Hematopoietic multipotent progenitor cell treated with erythropoietin and hydrocortisone succinate and interleukin-3 and kit ligand, for 6 days (in vitro differentiated cells): ENCODE measurements at regions not wholly inside any gene's neighbourhood (a gene's known extent, or its start where the extent isn't known, plus 50 kb on each side); places are given as distances from the start of the nearest gene placed in this dataset.

Experiments
- DNase-seq: peaks from one replicate; pipeline ENCODE4 v3.0.0-alpha.2; 2015

GRCh38 chr9:78753039-78753438 lies 456.1 kb downstream of the PSAT1 start:
- DNase-seq, result no peak

- no peak for DNase-seq
Observed at GRCh38 chr9:78756813-78757510, 460.0 kb downstream of the PSAT1 start.

GRCh38 chr9:78763424-78763823 lies 466.5 kb downstream of the PSAT1 start:
- no peak for DNase-seq

GRCh38 chr9:78765861-78766260 lies 468.9 kb downstream of the PSAT1 start:
- DNase-seq, result no peak

GRCh38 chr9:78767490-78767889 lies 470.6 kb downstream of the PSAT1 start:
- DNase-seq, result no peak

- DNase-seq, result no peak
Observed at GRCh38 chr9:78769690-78770089, 472.8 kb downstream of the PSAT1 start.

GRCh38 chr9:78775211-78775610 lies 478.3 kb downstream of the PSAT1 start:
- no peak for DNase-seq

GRCh38 chr9:78775696-78776295 lies 478.9 kb downstream of the PSAT1 start:
- DNase-seq, result no peak

- DNase-seq, result no peak
Observed at GRCh38 chr9:78777747-78778146, 480.8 kb downstream of the PSAT1 start.

- no peak for DNase-seq
Observed at GRCh38 chr9:78778318-78778717, 481.4 kb downstream of the PSAT1 start.

GRCh38 chr9:78778861-78779374 lies 482.0 kb downstream of the PSAT1 start:
- no peak for DNase-seq

- no peak for DNase-seq
Observed at GRCh38 chr9:78781681-78782080, 484.8 kb downstream of the PSAT1 start.

- DNase-seq, result no peak
Observed at GRCh38 chr9:78782234-78782633, 485.3 kb downstream of the PSAT1 start.

GRCh38 chr9:78782858-78783257 lies 485.9 kb downstream of the PSAT1 start:
- DNase-seq, result no peak

- peak; percentile 3 for DNase-seq
Observed at GRCh38 chr9:78783743-78784142, 486.8 kb downstream of the PSAT1 start.

- DNase-seq, result no peak
Observed at GRCh38 chr9:78786794-78787193, 489.9 kb downstream of the PSAT1 start.

GRCh38 chr9:78788101-78788500 lies 491.2 kb downstream of the PSAT1 start:
- DNase-seq, result no peak

- no peak for DNase-seq
Observed at GRCh38 chr9:78791779-78792178, 494.9 kb downstream of the PSAT1 start.

GRCh38 chr9:78792745-78793144 lies 495.8 kb downstream of the PSAT1 start:
- DNase-seq, result no peak

- DNase-seq, result no peak
Observed at GRCh38 chr9:78805771-78806170, 508.8 kb downstream of the PSAT1 start.

- DNase-seq, result no peak
Observed at GRCh38 chr9:78806492-78807160, 509.7 kb downstream of the PSAT1 start.

- no peak for DNase-seq
Observed at GRCh38 chr9:78807286-78807685, 510.4 kb downstream of the PSAT1 start.

GRCh38 chr9:78808048-78808447 lies 511.1 kb downstream of the PSAT1 start:
- DNase-seq, result no peak

GRCh38 chr9:78811622-78812276 lies 514.8 kb downstream of the PSAT1 start:
- DNase-seq, result no peak
